HCT116 (cell line): ENCODE measurements at regions not wholly inside any gene's neighbourhood (a gene's known extent, or its start where the extent isn't known, plus 50 kb on each side); places are given as distances from the start of the nearest gene placed in this dataset.

ENCODE experiments used
- CTCF ChIP-seq, 3 experiments: fragments of 200-600 bp in 1 of 3; sonication (generic) in 1 of 3; IDR thresholded peaks in 2 of 3; conservative IDR thresholded peaks in 1 of 3; 2 replicates each; pipeline ENCODE4 v1.5.1; 2012 to 2017; ENCODE audit warnings: low read depth in 2 of 3, low read length in 2 of 3, antibody characterized with exemption in 1 of 3, borderline replicate concordance in 1 of 3, control low read depth in 1 of 3, mild to moderate bottlenecking in 1 of 3, mixed read lengths in 1 of 3, mixed run types in 1 of 3, moderate library complexity in 1 of 3; ENCODE audit not compliant: insufficient read depth in 1 of 3
- EGR1 ChIP-seq: IDR thresholded peaks from 2 replicates; pipeline ENCODE4 v1.6.1; 2012; ENCODE audit warnings: low read depth
- FOSL1 ChIP-seq: IDR thresholded peaks from 2 replicates; pipeline ENCODE4 v1.6.1; 2012; ENCODE audit warnings: low read depth
- REST ChIP-seq: IDR thresholded peaks from 2 replicates; pipeline ENCODE4 v1.6.1; 2012; ENCODE audit warnings: low read depth
- ZNF274 ChIP-seq: fragments of 200-500 bp; sonication (Bioruptor generic); IDR thresholded peaks from 2 replicates; pipeline ENCODE4 v1.6.1; 2014; ENCODE audit warnings: mild to moderate bottlenecking, low read depth, low read length, inconsistent platforms

GRCh38 chr14:81681541-81681940 lies 147.9 kb upstream of the SEL1L start:
- TF ChIP-seq REST = no peak
- TF ChIP-seq CTCF (IDR thresholded peaks at IDR 0.05 in 2 of 3, conservative IDR thresholded peaks at IDR 0.05 in 1 of 3; ENCODE audit: borderline replicate concordance in 1 of 3, insufficient read depth in 1 of 3, low read depth in 2 of 3, low read length in 2 of 3) = no peak
- no peak for TF ChIP-seq EGR1
- no peak for TF ChIP-seq ZNF274
- TF ChIP-seq FOSL1 = no peak
